Neuronal stem cell (in vitro differentiated cells): ENCODE measurements at regions not wholly inside any gene's neighbourhood (a gene's known extent, or its start where the extent isn't known, plus 50 kb on each side); places are given as distances from the start of the nearest gene placed in this dataset.
A peak's percentile ranks its signal among the peaks of the same experiment; 100 is the strongest.

Experiments used
- DNase-seq: peaks from one replicate; pipeline ENCODE4 v3.0.0-alpha.2; 2013; ENCODE audit warnings: low spot score
- H2AFZ ChIP-seq: one replicate; pipeline ENCODE4 v1.6.1; 2013; ENCODE audit warnings: mild to moderate bottlenecking, low read length, inconsistent platforms
- H2AK5ac ChIP-seq: 2 replicates; pipeline ENCODE4 v1.6.1; 2013; ENCODE audit warnings: low read depth, mild to moderate bottlenecking, inconsistent platforms, low read length, moderate library complexity, mixed read lengths
- H2BK120ac ChIP-seq: 2 replicates; pipeline ENCODE4 v1.6.1; 2013; ENCODE audit warnings: low read depth, mild to moderate bottlenecking, inconsistent platforms, low read length, moderate library complexity, mixed read lengths
- H2BK12ac ChIP-seq: one replicate; pipeline ENCODE4 v1.6.1; 2013; ENCODE audit warnings: low read length, inconsistent platforms
- H2BK15ac ChIP-seq: 2 replicates; pipeline ENCODE4 v1.6.1; 2013; ENCODE audit warnings: mild to moderate bottlenecking, low read length, inconsistent platforms, mixed read lengths
- H2BK5ac ChIP-seq: one replicate; pipeline ENCODE4 v1.6.1; 2013; ENCODE audit warnings: inconsistent platforms, mild to moderate bottlenecking, low read length, moderate library complexity
- H3K14ac ChIP-seq: one replicate; pipeline ENCODE4 v1.6.1; 2013; ENCODE audit warnings: low read length, inconsistent platforms
- H3K18ac ChIP-seq: 2 replicates; pipeline ENCODE4 v1.6.1; 2013; ENCODE audit warnings: low read length, inconsistent platforms
- H3K23ac ChIP-seq: 2 replicates; pipeline ENCODE4 v1.6.1; 2013; ENCODE audit warnings: low read depth, mild to moderate bottlenecking, mixed read lengths, low read length, inconsistent platforms; ENCODE audit not compliant: poor library complexity
- H3K27ac ChIP-seq: replicated peaks from 3 replicates; pipeline ENCODE4 v1.5.1; 2013; ENCODE audit warnings: low read length, inconsistent platforms
- H3K27me3 ChIP-seq, 3 experiments: 2 replicates each; pipeline ENCODE4 v1.6.1; 2013; ENCODE audit warnings: low read length in 3 of 3, mild to moderate bottlenecking in 2 of 3, inconsistent platforms in 1 of 3, low read depth in 1 of 3, mixed read lengths in 1 of 3, moderate library complexity in 1 of 3; ENCODE audit not compliant: control insufficient read depth in 3 of 3, insufficient read depth in 3 of 3
- H3K36me3 ChIP-seq, 2 donors: replicated peaks in 1 of 2; 2 replicates each; pipeline ENCODE4 v1.6.1; 2013; ENCODE audit warnings: low read length in 2 of 2; ENCODE audit not compliant: control insufficient read depth in 2 of 2, insufficient read depth in 2 of 2
- H3K4ac ChIP-seq: 2 replicates; pipeline ENCODE4 v1.6.1; 2013; ENCODE audit warnings: inconsistent platforms, mild to moderate bottlenecking, low read length, moderate library complexity
- H3K4me1 ChIP-seq, 2 donors: 1 replicate in 1 of 2; 2 replicates in 1 of 2; pipeline ENCODE4 v1.6.1; 2013; ENCODE audit warnings: low read length in 2 of 2, low read depth in 1 of 2; ENCODE audit not compliant: control insufficient read depth in 2 of 2, insufficient read depth in 1 of 2
- H3K4me2 ChIP-seq: one replicate; pipeline ENCODE4 v1.6.1; 2013; ENCODE audit warnings: mild to moderate bottlenecking, low read length, inconsistent platforms; ENCODE audit not compliant: insufficient read depth, poor library complexity, severe bottlenecking
- H3K4me3 ChIP-seq, 2 donors: 2 replicates each; pipeline ENCODE4 v1.5.1; 2013; ENCODE audit warnings: low read length in 2 of 2, mild to moderate bottlenecking in 2 of 2, inconsistent platforms in 1 of 2, moderate library complexity in 1 of 2
- H3K79me1 ChIP-seq: one replicate; pipeline ENCODE4 v1.6.1; 2013; ENCODE audit warnings: low read depth, mild to moderate bottlenecking, inconsistent platforms, low read length, moderate library complexity
- H3K9ac ChIP-seq: one replicate; pipeline ENCODE4 v1.6.1; 2013; ENCODE audit warnings: mild to moderate bottlenecking, low read depth, low read length, inconsistent platforms; ENCODE audit not compliant: poor library complexity
- H3K9me3 ChIP-seq, 2 donors: replicated peaks in 1 of 2; 2 replicates each; pipeline versions ENCODE3 to v1.6.1; 2013; ENCODE audit warnings: low read length in 2 of 2, mild to moderate bottlenecking in 2 of 2, inconsistent platforms in 1 of 2, low read depth in 1 of 2, mixed read lengths in 1 of 2, moderate library complexity in 1 of 2; ENCODE audit not compliant: control insufficient read depth in 2 of 2, insufficient read depth in 1 of 2
- H4K8ac ChIP-seq: one replicate; pipeline ENCODE4 v1.6.1; 2013; ENCODE audit warnings: low read depth, mild to moderate bottlenecking, inconsistent platforms, low read length, moderate library complexity
- H4K91ac ChIP-seq: one replicate; pipeline ENCODE4 v1.6.1; 2013; ENCODE audit warnings: low read length, low read depth, mild to moderate bottlenecking, inconsistent platforms; ENCODE audit not compliant: poor library complexity
- WGBS, 2 donors: extraction: QIAGEN DNeasy Blood & Tissue Kit; methylation state at CpG; one replicate each; pipeline ENCODE4 v1.1.7; 2013; ENCODE audit warnings: missing lambda C conversion rate in 2 of 2, mixed read lengths in 1 of 2; ENCODE audit not compliant: insufficient read length in 2 of 2, insufficient replicate concordance in 1 of 2; ENCODE audit errors: extremely low coverage in 2 of 2; 5-methylcytosine and 5-hydroxymethylcytosine counted together

GRCh38 chr12:59934486-59934885 lies 338.7 kb downstream of the SLC16A7 start:
- Histone ChIP-seq H2BK5ac (no peak overlapping the region), H3K14ac (no peak overlapping the region), H3K4ac (no peak overlapping the region), H3K9me3 (no peaks in the 10 kb centered on the region), H2BK120ac (no peak overlapping the region), H3K18ac (no peak overlapping the region), H3K79me1 (no peaks in the 10 kb centered on the region), H3K27me3 (no peaks in the 10 kb centered on the region), H3K9ac (no peak overlapping the region), H2BK15ac (no peak overlapping the region), H2AFZ (no peak overlapping the region), H3K23ac (no peak overlapping the region), H4K8ac (no peak overlapping the region), H3K36me3 (no peaks in the 10 kb centered on the region), H3K4me1 (no peaks in the 10 kb centered on the region), H2BK12ac (no peak overlapping the region), H3K4me3 (no peak overlapping the region), H4K91ac (no peak overlapping the region), H3K4me2 (no peak overlapping the region), H2AK5ac (no peak overlapping the region), H3K27ac (no peak overlapping the region)
- WGBS, 2 donors, result no CpG with 5 or more reads among the region's 1 CpG
- no peak for DNase-seq

GRCh38 chr12:59936534-59936933 lies 340.7 kb downstream of the SLC16A7 start:
- Histone ChIP-seq H3K27ac (no peak overlapping the region), H3K9ac (no peak overlapping the region), H3K4me2 (no peak overlapping the region), H3K4ac (no peak overlapping the region), H3K27me3 (no peaks in the 10 kb centered on the region), H3K14ac (no peak overlapping the region), H3K23ac (no peak overlapping the region), H2BK120ac (no peak overlapping the region), H4K8ac (no peak overlapping the region), H3K79me1 (no peaks in the 10 kb centered on the region), H2BK15ac (no peak overlapping the region), H3K18ac (no peak overlapping the region), H4K91ac (no peak overlapping the region), H3K4me3 (no peak overlapping the region), H2BK12ac (no peak overlapping the region), H3K4me1 (no peaks in the 10 kb centered on the region), H2BK5ac (no peak overlapping the region), H2AK5ac (no peak overlapping the region), H3K9me3 (no peaks in the 10 kb centered on the region), H2AFZ (no peak overlapping the region), H3K36me3 (no peaks in the 10 kb centered on the region)
- DNase-seq, result no peak
- no CpG with 5 or more reads among the region's 3 CpGs for WGBS, 2 donors

GRCh38 chr12:59937148-59937547 lies 341.3 kb downstream of the SLC16A7 start:
- Histone ChIP-seq H3K14ac (no peak overlapping the region), H2BK15ac (no peak overlapping the region), H3K36me3 (no peaks in the 10 kb centered on the region), H2BK120ac (no peak overlapping the region), H2AK5ac (no peak overlapping the region), H3K9me3 (no peaks in the 10 kb centered on the region), H3K23ac (no peak overlapping the region), H4K8ac (no peak overlapping the region), H3K9ac (no peak overlapping the region), H3K4ac (no peak overlapping the region), H2BK5ac (no peak overlapping the region), H3K18ac (no peak overlapping the region), H4K91ac (no peak overlapping the region), H3K4me3 (no peak overlapping the region), H3K4me2 (no peak overlapping the region), H3K27me3 (no peaks in the 10 kb centered on the region), H3K27ac (no peak overlapping the region), H3K79me1 (no peaks in the 10 kb centered on the region), H3K4me1 (no peaks in the 10 kb centered on the region), H2AFZ (no peak overlapping the region), H2BK12ac (no peak overlapping the region)
- no peak for DNase-seq

- Histone ChIP-seq H2BK12ac (no peak overlapping the region), H3K4ac (no peak overlapping the region), H4K8ac (no peak overlapping the region), H3K18ac (no peak overlapping the region), H3K23ac (no peak overlapping the region), H2BK15ac (no peak overlapping the region), H2AK5ac (no peak overlapping the region), H3K36me3 (no peaks in the 10 kb centered on the region), H3K4me2 (no peak overlapping the region), H2BK5ac (no peak overlapping the region), H4K91ac (no peak overlapping the region), H3K79me1 (no peaks in the 10 kb centered on the region), H2AFZ (peak overlapping the region; percentile 22), H3K27me3 (no peaks in the 10 kb centered on the region), H3K14ac (no peak overlapping the region), H3K9ac (no peak overlapping the region), H3K9me3 (no peaks in the 10 kb centered on the region), H2BK120ac (no peak overlapping the region), H3K4me1 (no peaks in the 10 kb centered on the region), H3K27ac (no peak overlapping the region), H3K4me3 (no peak overlapping the region)
- no CpG with 5 or more reads among the region's 8 CpGs for WGBS, 2 donors
- no peak for DNase-seq
Observed at GRCh38 chr12:59938190-59938962, 342.5 kb downstream of the SLC16A7 start.
